ENCODE measurements at regions not wholly inside any gene's neighbourhood (a gene's known extent, or its start where the extent isn't known, plus 50 kb on each side); places are given as distances from the start of the nearest gene placed in this dataset.
A peak's percentile ranks its signal among the peaks of the same experiment; 100 is the strongest.

- peak in 1 of 3 donors; percentile 48 for DNase-seq
These were observed 853.8 kb downstream of the MAFB start for GRCh38 chr20:39835130-39835842.

- DNase-seq: no peak
These were observed 858.1 kb downstream of the MAFB start for GRCh38 chr20:39830903-39831302.

GRCh38 chr20:39829661-39830060, 859.4 kb downstream of the MAFB start:
- DNase-seq: no peak

- peak in 2 of 3 donors; percentile 33 to 58 for DNase-seq
These were observed 859.8 kb downstream of the MAFB start for GRCh38 chr20:39829256-39829655.

GRCh38 chr20:39825950-39826349, 863.1 kb downstream of the MAFB start:
- DNase-seq: no peak

- no peak for DNase-seq
These were observed 863.4 kb downstream of the DHX35 start for GRCh38 chr20:39825524-39825923.

GRCh38 chr20:39823224-39823623, 861.1 kb downstream of the DHX35 start:
- DNase-seq: peak in 1 of 3 donors; percentile 55

- DNase-seq: no peak
These were observed 860.5 kb downstream of the DHX35 start for GRCh38 chr20:39822667-39823066.

GRCh38 chr20:39813190-39813829, 851.2 kb downstream of the DHX35 start:
- no peak for DNase-seq

GRCh38 chr20:39812116-39812515, 850.0 kb downstream of the DHX35 start:
- no peak for DNase-seq

GRCh38 chr20:39810309-39810708, 848.2 kb downstream of the DHX35 start:
- no peak for DNase-seq

- no peak for DNase-seq
These were observed 846.5 kb downstream of the DHX35 start for GRCh38 chr20:39808613-39809012.

- peak; percentile 19 to 49 (median 47) for DNase-seq
These were observed 838.4 kb downstream of the DHX35 start for GRCh38 chr20:39800548-39800947.

GRCh38 chr20:39800111-39800510, 838.0 kb downstream of the DHX35 start:
- DNase-seq: no peak

GRCh38 chr20:39799366-39799965, 837.3 kb downstream of the DHX35 start:
- no peak for DNase-seq

GRCh38 chr20:39795401-39796272, 833.5 kb downstream of the DHX35 start:
- DNase-seq: peak in 1 of 3 donors; percentile 19

- DNase-seq: no peak
These were observed 830.2 kb downstream of the DHX35 start for GRCh38 chr20:39792334-39792733.

- no peak for DNase-seq
These were observed 827.3 kb downstream of the DHX35 start for GRCh38 chr20:39789411-39789810.

- no peak for DNase-seq
These were observed 823.2 kb downstream of the DHX35 start for GRCh38 chr20:39785252-39785917.

GRCh38 chr20:39784693-39785092, 822.5 kb downstream of the DHX35 start:
- DNase-seq: no peak

- peak in 1 of 3 donors; percentile 18 for DNase-seq
These were observed 816.9 kb downstream of the DHX35 start for GRCh38 chr20:39778847-39779604.
